Astrocyte of the hippocampus (primary cell): ENCODE measurements at regions not wholly inside any gene's neighbourhood (a gene's known extent, or its start where the extent isn't known, plus 50 kb on each side); places are given as distances from the start of the nearest gene placed in this dataset.

Experiments used
- DNase-seq: peaks from one replicate; pipeline ENCODE4 v3.0.0; 2011; ENCODE audit warnings: low read depth, low spot score

DNA sequence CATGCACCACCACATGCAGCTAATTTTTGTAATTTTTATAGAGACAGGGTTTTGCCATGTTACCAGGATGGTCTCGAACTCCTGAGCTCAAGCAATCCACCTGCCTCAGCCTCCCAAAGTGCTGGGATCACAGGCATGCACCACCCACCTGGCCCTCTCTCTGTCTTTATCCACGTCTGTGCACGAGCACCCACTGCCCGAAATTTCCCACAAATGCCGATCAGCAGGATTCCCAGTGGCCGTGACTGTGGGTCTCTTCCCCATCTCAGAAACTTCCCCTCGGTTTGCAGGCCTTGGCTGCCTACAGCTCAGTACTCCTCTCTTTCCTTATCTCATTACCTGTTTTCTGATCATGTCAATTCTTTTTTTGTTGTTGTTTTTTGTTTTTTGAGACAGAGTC is 217.3 kb downstream of the TTC32 start:
- DNase-seq = no peak

DNA sequence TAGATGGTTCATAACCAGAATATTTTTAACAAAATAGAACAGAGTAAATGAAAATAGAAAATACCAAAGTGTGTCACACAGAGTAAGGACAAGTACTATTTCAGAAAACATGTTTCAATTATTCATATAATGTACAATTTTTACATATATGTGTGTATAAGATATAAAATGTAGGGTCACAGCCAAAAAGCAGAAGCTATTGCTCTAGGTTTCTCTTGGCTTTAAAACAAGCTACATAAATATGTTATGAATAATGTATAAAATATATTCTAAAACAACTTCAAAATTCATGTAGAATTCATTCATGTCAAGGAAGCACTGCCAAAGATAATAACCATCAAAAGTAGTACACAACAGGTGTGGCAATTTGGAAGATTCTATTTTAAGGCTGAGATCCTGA is 218.2 kb downstream of the TTC32 start:
- no peak for DNase-seq

DNA sequence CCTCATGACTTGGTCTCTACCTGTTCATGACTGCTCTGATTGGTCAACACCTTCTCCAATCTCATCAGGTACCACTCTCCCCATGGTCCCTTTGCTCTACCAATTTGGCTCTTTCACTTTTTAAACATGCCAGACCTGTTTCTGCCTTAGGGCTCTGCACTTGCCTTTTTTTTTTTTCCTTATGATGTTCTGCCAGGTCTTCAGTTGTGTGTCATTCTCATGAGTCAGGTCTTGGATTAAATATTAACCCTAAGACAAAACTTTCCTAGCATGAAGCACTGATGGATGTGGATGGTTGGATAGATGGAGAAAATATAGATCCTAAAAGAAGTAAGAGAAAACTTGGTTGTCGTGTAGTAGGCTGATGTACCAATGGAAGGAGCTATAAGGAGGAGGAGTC is 219.3 kb downstream of the TTC32 start:
- DNase-seq = no peak

DNA sequence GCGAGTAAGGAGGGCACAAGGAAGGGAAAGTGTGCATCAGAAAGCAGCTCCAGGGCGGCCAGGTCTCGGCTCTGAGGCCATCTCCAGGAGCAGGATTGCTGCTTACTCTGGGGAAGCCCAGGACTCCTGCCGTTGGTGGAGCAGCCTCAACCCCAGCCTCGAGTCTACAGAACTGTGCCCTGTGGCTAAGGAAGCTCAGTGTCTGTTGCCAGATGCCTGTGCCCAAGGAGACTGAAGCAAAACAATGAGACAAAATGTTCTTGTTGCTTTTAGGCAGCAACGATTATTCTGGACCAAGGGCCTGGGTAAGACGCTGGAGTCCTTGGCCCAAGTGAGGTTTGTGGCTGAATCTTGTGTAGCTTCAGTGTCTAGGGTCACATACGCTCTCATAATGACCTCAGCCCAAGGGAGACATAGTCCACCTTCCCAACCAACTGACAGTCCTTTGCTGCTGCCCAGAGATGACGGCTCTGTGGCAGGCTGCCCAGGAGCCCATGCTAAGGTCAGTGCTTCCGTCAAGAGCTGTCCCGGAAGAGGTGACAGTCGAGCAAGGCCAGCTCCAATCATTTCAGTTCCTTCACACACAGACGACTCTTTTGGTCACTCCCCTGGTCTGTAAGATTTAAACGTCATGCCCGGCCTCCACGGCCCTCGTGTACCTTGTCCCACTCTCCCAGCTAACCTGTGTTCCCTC is 223.8 kb downstream of the TTC32 start:
- no peak for DNase-seq

DNA sequence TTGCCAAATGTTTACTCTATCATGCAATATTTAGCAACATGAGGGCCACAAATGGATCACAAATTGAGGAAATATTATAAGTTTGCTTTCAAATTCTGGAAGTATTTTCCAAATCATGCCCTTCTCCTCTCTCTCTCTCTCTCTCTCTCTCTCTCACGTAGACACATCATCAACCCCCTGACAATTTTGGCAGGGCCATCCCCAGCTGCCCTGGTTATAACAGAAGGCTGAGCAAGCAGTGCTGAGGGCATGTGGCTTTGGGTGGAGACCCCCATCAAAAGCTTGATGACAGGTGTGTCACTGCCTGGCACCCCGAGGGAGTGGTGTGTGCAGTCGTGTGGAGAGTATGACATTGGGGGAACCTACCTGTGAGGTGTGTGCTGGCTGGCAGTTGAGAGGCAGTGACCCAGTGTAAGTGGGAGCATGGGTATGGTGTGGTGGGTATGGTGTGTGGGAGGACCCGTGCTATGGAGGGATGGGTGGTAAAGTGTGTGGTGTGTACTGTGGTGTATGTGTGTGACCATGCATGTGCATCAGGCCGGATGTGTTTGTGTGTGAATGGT is 224.5 kb downstream of the TTC32 start:
- no peak for DNase-seq

- DNase-seq = no peak
Measured at GRCh38 chr2:19676770-19677169, 225.0 kb downstream of the TTC32 start.

DNA sequence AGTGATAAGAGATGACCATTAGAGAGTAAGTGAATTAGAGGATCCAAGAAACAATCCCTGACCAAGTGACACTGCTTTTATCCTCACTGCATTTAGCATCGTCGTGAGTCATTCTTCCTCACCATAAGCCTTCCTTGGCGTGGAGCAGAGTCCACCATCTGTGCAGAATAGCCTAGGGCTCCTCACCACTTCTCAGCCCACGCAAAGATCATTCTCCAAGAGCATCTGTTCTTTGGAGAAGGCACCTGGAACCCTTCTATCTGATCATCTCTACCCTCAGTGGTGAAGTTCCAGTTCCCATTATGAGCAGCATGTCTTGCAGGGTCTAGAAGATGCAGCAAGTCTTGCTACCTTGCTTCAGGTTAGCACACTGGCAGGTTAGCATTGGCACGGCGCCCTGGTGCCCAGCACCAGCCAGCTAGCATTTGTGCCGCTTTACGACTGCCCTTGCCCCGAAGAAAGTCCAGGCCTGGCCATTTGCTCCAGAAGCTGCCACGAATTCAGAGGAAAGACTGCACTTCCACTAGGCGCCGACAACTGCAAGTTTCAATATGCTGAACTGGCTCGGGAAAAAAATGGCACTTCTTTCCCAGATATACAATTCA is 225.8 kb downstream of the TTC32 start:
- DNase-seq = no peak

DNA sequence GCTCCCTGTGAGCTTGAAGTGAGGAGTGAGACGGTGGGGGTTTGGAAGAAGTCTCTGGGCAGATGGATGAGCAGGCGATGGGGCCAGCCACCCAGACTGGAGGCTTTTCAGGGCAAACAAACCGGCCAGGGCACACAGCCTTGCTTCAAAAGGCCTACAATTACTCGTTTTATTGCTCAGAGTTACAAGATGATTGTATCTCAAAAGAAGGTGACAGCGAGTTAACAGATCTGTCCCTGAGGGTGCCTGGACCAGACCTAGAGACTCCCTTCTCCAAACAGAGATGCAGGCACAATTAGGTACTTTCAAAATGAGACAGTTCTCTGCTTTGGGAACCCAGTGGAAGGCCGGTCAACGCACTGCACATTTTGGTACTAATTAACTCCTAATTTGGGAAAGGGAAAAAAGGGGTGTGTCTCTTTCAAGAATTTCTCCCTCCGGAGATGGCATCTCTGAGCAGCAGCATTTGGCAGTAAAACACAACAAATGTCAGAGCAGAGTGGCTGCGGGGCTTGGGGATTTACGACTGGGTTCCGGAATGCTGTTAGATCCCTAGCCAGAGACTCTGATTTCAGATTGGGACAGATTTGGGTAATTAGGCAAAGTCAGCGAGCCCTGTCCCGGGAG is 226.7 kb downstream of the TTC32 start:
- peak; percentile 7 for DNase-seq

DNA sequence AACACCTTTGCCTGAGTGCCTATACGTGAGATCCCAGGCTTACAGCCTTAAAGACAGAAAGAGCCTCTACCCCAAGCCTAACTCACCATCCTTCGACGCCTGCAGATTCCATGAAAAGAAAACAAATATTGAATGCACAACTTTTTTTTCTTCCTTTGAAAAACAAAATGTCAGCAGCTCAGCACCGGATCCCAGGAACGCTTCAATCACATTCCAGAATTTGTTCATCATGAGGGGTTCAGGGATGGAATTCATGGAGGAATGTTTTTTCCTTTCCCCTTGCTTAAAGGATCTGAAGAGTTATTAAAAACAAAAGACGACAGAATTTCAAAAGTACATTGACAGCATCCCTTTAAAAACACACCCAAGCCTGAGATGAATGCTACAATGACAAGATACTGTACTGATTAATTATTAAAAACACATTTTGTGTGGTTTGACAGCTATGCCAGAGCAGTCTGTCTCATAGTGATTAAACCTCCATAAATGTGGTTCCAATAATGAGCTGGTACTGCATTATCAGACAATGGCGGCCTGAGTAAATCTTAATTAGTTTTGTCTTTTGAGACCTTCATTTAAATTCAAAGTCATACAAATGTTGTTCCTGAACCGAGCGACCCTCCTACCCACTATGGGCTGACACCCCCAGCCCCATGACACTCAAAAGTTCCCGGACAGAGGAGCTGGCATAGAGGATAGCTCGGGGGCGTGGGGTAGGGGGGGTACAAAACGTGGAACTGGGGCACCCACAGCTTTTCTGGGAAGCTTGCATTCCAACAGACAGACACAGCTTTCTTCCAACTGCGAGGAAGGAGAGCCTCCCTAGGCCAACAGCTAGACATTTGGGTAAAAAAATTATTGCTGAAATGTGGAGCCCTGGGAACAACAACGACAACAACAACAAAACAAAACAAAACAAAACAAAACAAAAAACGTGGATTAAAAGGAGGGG is 227.5 kb downstream of the TTC32 start:
- DNase-seq = peak; percentile 40

DNA sequence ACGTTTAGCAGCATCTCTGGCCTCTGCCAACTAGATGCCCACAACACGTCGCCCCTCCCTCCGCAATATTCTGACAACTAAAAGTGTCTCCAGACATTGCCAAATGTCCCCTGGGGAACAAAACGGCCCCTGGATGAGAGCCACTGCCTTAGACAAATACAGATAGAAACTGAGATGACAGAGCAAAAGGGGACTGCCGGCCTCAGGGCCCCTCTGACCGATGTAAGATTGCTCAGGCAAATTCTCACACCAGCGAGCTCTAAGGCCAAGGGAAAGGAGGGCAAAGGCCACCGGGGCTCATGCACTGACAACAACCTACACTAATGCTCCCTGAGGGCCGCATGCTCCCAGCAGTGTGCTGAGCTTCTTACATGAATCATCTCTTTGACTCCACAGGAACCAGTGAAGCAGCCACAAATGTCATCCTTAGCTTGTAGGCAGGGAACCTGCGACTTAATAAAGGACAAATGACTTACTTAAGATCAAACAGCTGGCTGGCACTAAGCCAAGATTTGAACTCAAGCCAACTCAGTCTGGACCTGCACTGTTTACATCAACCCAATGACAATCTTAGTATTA is 228.5 kb downstream of the TTC32 start:
- peak; percentile 29 for DNase-seq

- DNase-seq = no peak
Measured at GRCh38 chr2:19671916-19672315, 229.9 kb downstream of the TTC32 start.

DNA sequence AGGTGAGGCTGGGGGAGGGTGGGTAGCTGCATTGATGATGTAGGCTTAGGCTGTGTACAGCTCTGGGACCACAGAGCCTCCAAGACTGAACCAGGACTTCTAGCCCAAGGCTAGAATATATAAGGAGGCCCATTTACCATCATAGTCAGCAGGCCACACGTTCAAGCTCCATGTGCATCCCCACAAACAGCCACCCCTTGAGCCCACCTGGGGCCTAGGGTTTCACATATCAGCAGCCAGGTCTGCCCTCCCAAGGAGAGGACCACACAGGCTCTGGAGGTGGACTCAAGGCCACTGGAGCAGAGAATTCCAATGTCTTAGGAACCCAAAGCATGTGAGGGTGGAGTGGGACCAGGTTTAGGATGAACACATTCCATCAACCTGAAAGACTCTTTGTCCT is 230.5 kb downstream of the TTC32 start:
- no peak for DNase-seq

- DNase-seq = no peak
Measured at GRCh38 chr2:19670303-19670702, 231.5 kb downstream of the TTC32 start.

DNA sequence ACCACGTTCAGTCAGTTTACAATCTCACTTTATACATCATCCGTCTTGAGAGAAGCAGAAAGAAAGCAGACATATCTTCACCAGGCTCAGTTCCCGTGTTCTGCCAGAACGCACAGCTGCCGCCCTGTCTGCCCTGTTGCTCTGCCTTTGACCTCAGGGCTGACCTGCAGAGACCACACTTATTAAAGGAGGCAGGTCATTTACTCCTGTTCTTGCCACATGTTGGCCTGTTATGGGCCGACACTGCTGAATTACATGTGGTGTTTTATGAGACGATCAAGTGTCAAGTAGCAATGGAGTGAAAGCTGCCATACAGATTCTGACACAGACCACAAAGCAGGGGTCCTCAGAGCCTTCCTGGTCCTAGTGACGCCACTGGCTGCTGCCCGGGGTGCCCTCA is 232.2 kb downstream of the TTC32 start:
- no peak for DNase-seq

DNA sequence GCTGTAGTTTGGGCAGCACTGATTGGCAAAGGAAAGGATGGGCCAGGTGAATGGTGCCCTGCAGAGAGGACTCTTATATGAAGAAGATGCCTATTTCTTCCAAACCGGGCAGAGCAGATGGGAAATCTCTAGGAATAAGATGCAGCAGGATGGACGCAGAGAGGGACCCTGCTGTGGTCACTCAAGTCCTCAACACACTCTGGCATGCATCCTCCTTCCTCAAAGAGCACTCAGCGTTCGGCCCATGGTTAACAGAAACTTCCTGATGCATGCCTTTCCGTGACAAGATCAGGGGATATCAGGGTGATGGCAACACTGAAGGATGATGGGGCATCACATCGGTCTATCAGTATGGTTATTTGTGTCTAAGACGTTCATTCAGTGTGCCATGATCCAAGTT is 232.7 kb downstream of the TTC32 start:
- no peak for DNase-seq

DNA sequence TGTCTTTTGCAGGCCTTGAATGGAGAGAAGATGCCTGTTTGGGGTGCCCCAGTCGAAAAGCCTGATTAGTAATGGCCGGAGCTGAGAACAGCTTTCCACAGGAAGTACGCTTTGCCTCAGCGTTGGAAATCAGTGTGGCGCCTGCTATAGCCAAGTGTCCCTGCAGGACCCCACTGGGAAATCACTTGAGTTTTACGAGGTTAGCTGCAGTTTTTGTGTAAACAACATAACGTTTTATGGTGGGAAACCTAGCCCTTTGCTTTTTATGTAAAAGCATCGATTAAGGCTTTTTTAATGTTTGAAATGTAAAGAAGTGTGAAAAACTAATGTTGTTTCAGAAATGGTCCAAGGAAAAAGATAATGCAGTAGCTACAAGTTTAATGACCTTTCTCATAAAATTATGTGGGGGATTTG is 234.2 kb downstream of the TTC32 start:
- no peak for DNase-seq

GRCh38 chr2:19667085-19667484 is 234.7 kb downstream of the TTC32 start:
- DNase-seq = peak; percentile 43

DNA sequence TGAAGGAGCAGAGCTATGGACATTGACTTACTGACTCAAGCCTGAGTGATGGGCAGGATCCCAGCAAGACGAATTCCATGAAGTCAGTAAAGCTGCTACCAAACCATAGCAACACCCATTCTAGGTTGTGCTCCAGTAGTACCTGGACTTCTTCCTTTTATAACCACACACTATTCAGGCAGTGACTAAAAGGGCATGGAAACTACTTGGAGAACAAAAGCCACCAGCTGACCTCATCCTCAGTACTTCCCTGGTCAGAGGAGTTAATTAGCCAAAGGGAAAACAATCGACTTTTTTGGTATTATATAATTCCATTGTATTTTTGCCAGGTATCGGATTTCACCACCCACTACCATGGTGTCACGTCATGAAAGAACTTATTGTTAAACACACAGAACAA is 237.1 kb downstream of the TTC32 start:
- peak; percentile 51 for DNase-seq

GRCh38 chr2:19659024-19659792 is 242.6 kb downstream of the TTC32 start:
- DNase-seq = no peak

DNA sequence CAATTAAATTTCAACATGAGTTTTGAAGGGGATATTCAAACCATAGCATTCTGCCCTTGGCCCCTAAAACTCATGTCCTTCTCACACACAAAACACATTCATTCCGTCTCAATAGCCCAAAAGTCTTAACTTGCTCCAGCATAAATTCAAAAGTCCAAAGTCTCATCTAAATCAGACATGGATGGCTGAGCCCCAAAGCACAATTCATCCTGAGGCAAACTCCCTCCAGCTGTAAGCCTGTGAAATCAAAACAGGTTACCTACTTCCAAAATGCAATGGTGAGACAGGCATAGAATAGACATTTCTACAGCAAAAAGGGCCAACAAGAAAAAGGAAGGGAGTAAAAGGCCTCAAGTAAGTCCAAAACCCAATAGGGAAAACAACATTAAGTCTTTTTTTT is 245.8 kb downstream of the TTC32 start:
- no peak for DNase-seq
